HG03558 (cell line): ENCODE measurements at regions not wholly inside any gene's neighbourhood (a gene's known extent, or its start where the extent isn't known, plus 50 kb on each side); places are given as distances from the start of the nearest gene placed in this dataset.
"Not testable (repeated sequence)": the region's sequence is repeated elsewhere in the genome, so short reads cannot be mapped to it uniquely, and the experiment has no call there.

Experiments
- ATAC-seq: cut with Tn5 transposase; IDR thresholded peaks from one replicate; pipeline ENCODE4 v1.9.1; 2021; ENCODE audit warnings: moderate number of reproducible peaks; ENCODE audit not compliant: unreplicated experiment; ENCODE audit errors: extremely low read depth

DNA sequence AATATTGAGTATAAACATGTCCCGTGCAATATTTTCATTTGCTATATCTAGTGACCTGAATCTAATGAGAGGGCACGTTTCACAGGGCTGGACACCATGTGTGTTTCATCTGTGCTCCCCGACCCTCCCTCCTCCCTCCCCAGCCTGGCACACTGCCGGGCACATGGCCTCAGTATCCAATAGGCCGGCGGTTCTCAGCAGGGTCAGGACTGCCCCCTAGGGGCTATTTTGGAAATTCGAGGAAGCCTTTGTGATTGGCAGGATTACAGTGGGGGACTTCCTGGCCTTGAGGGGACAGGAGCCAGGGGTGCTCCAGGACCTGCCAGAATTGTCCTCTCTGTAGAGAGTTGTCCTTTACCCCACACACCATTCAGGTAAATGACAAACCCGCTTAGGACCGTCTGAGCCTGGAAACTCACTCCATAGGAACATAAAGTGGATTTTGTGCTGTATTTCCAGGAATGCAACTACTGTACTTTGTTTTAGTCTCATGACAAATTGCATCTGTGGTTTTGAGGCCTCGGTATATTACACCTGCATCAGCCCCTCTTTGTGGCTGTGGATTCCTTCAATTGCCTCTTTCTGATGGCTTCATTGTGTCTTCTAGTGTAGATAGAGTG lies 109.5 kb upstream of the SIM2 start:
- no peak for ATAC-seq

DNA sequence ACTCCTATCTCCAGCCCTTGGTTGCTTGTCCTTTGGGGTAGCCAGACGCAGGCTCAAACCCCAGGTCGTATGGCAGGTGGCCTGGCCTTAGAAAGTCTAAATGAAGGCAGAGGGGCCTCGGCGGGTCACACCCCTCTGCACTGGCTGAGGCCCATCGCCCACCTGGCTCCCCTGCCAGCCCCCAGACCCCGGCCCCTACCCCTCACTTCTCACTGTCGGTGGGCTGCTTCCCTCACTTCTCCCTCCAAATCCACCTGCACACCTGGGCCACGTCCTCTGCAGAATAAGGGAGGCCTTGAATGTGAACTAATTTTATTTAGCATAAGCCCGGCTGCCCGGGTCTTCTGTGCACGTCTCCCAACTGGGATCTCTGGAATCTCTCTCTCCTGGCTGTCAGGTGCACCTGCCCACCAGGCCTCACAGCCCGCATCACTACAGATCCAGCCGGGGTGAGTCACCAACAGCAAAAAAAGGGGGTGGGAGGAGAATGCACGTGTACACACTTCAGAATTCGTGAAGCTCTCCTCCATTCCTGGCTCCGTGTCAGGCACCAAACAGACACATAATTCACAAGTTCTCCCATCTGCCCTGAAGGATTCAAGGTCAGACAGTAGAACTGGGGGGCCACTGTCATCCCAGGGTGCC lies 107.5 kb upstream of the SIM2 start:
- no peak for ATAC-seq

DNA sequence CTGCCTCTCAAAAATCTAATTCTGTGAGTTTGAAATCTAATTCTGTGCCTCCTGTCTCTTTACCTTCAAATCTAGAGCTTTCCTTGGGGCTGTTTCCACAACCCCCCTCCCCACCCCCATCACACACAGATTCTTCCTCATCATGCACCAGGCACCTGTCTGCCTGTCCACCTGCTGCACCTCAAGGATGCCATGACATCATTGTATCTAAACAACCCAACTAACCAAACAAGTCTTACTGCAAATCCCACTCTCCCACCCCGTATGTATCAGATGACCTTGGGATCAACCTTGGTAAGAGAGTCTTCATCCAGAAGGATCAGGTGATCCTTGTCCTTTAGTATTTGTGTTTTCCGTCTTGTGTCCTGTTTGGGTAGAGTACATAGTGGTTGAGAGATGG lies 102.7 kb upstream of the SIM2 start:
- no peak for ATAC-seq

DNA sequence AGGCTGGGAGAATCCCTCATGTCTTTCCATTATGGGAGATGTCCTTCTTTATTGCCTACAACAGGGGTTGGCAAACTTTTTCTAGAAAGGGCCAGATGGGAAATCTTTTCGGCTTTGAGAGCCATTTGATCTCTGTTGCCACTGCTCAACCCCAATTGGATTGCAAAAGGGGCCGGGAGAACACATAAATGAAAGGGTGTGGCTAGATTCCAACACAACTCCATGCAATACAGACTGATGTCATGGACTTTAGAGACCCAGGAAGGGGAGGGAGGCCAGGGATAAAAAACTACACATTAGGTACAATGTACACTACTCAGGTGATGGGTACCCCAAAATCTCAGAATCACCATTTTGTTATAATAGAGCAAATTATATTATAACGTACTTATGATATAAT lies 97.6 kb upstream of the SIM2 start:
- no peak for ATAC-seq

DNA sequence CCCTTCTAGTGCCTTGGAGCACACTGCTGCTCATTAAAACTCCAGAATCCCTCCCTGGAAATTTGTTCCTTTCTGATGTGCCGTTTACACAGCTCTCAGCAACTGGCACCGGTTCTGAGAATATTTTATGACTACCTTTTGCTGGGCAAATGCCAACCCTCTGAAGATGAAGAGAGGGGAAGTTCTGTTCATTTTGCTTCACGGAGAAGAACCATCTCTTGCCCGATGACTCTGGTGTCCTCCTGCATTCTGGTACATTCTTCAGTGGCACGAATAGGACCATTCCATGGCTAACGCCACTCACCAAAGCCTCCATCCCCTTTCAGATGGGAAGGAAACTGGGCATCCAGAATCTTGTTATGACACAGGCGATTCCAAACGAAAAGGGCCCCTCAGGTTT lies 96.2 kb upstream of the SIM2 start:
- no peak for ATAC-seq

DNA sequence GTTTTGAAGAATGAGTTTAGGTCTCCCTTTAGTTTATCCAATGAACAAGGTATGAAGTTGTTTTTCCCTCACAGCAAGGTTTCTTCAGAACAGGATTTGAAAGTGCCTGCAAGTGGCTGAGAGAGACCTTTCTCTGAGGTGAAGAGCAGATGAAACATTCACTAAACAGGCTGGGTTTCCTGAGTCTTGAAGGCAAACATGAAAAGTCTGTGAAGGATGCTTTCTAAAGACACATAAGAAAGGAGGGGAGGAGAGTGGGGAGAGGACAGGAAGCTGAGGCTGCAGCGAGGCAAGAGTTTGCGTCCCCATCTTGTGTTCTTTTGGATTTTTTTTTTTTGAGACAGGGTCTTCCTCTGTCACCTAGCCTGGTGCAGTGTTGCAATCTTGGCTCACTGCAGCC lies 95.7 kb upstream of the SIM2 start:
- no peak for ATAC-seq

DNA sequence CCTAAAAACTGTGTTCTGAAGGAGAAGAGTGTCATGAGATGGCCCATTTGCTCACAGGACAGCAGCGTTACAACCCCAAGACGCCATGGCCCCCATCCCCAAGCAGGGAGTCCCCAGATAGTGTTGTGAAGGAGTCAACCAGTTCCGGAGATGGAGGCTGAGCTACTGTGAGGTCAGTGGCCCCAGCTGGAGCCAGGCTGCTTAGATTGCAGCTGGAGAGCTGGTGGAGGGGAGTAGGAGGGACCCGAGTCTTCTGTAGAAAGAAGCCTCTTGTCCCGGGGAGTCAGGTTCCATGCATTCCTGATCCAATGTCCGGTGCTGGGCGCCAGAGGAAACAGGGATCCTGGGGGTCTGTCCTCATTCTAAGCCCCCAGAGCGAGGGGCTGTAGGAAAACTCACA lies 93.5 kb upstream of the SIM2 start:
- no peak for ATAC-seq

DNA sequence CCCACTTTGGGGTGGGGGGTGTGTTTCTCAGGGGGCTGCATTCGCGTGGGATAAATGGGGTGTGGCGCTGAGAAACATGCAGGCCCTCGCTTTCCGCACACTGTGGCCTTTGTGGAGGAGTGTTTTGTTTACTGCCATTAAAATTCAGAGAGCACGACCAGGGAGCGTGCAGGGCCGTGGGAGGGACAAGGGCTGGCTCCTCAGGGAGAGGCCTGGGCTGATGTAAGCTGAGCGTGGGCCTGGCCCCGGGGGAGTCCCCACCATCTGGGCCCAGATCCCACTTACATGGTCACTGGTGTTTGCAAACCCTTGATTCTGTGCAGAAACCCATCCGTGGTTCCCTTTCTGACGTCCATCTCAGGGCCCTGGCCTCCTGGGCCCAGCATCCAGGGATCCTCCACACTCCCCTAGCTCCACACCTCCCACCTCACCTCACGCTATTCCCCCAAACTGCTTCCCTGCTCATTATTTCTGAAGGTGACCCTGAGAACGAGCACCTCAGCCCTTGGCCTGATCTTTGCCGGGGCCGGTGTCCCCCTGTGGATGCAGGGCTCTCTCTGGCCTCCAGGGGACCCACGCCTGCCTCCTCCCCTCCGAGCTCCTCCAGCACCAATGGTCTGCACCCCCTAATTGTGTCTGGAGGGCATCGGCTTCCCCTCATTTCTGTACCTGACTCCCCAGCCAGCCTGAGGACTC lies 92.5 kb upstream of the SIM2 start:
- no peak for ATAC-seq

DNA sequence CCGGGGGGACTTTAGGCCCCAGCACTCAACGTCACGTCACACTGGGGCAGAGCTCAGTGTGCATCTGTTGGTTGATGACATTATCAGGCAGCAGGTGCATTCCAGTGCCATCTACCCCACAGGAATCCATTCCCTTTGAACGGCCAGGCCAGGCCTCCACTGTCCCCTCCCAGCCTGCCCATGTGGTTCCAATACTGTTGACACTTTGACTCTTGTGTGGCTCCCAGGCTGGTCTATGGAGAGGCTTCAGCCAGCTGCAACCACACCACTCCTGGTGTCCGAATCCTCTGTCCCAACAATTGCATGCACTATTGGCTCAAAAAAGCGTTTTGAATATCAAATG lies 92.0 kb upstream of the SIM2 start:
- ATAC-seq = no peak

DNA sequence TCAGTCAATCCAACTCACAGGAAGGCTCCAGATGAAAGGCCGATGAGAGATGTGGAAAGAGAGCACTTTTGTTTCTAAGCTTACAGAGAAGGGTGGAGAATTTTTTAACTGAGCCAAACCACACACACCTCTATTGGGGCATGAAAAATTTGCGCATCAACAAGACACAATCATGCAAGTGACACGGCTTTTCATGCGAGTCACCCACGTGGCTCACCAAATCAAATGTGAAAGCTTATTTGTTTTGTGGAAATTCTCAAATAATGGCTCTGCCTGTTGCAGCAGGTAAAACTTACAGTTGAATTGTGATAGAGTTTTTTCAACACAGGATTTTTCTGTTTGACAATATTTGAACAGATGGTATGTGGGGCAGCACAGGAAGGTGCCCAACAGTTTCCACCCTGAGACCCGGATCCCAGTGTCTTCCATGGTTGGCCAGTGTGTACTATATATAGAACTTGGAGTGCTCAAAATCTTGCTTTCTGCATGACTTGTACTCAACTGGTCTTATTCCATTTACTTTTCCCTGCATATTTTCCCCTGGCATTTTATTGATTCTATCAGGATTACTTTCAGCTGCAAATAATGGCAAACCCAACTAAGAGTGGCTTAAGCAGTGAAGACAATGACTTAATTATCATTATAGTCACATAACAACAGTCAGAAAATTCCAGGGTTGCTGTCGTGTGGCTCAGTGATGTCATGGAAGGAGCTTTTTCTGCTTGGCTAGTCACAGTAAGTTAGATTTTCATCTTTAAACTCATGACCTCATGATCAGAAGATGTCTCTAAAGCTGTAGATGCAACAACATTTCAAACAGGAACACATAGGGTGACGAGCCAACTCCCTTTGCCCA lies 90.6 kb upstream of the SIM2 start:
- no peak for ATAC-seq

DNA sequence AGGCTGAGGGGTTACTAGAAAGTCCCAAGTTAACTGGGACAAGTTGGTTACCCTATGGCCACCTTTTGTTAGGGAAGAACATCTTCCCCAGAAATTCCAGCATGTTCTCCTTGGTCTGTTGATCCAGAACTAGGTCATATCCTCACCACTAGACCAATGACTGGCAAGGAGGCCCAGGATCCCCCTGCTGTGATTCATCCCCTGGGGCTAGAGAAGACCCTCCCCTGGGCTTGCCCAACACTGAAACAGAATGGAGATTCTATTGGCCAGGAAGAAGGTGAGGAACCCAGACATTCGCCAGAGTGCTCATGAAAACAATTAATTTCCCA lies 90.1 kb upstream of the SIM2 start:
- ATAC-seq = no peak

DNA sequence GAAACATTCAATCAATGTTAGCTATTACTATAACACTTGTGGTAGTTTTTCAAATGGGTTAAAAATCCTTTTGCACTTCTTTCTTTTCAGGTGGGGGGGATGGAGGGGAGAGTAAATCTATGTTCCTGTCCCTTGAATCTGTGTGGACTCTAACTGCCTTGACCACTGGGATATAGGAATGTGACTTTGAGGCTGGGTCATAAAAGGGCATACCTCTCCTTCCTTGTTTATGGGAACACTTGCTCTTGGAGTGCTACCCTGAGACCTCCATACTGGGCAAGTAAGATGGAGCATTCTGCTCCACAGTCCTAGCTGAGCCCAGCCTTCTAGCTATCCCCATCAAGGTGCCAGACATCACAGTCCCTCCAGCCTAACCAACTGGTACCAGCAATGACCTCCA lies 89.3 kb upstream of the SIM2 start:
- ATAC-seq = no peak

DNA sequence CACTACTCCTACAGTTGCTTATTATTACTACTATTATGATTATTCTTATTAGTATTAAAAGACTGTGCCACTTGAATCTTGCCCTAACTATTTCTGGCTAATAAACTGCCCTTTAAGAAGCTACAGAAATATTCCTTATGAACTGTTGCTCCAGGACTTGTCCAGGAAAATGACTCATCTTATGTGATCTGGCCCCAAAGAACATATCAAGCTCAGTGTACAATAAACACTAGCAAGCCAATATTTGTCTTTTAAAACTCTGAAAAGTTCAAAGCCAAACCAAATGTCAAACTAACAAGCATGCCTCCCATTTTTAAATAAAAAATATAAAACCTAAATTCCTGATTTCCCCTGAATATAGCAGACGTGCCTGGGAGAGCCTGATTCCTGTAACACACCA lies 88.7 kb upstream of the SIM2 start:
- no peak for ATAC-seq

DNA sequence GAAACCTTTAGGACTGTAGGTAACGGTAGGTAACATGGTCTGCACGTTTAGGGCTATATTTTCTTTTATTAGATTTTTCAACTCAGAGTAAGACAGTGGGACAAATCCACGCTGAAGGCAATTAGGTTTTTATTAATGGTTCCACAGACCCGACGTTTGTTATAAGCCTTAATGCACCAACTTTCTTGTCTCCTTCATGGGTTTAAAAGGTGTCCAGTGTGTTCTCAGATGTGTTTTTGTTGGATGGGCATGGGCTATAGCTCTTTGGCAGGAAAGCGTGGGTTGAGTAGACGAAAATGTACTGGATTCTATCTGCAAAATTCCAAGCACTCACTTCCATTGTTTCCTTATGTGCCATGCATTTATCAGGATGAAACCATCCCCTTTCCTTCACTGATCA lies 88.0 kb upstream of the SIM2 start:
- ATAC-seq = no peak

DNA sequence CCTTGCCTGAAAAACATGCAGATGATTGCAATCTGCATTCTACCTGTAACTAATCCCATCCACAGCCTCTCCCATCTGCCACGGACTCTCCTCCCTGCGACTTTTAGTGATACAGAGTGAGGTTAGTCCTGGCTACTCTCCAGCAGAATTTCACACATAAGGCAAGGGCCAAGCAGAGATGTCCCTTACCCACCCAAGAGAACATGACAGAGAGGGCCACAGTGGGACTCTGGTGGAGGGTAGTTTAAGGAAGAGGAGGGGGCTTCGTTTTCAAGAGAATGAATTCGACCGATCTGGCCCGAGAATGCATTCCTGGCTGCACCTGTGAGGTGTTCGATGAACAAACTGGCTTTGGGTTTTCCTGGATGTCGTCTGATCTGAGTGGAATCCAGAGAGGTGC lies 87.5 kb upstream of the SIM2 start:
- no peak for ATAC-seq

DNA sequence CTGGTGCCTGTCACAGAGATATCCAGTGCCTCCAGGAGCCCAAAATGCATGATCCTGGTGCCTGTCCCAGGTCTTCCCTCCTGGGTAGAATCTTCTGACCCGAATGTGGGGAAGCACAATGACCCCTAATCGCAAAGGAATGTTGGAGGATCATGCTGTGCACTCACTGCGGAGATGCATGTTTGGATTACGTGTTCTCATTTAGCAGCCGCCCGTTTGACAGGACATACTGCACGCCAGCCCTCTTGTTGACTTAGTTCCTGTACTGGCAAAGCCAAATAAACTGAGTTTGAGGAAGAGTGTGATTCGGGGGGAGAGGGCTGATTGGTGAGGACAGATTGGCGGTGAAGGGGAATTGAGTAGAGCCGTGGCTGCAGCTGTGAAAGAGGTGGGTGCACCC lies 85.9 kb upstream of the SIM2 start:
- ATAC-seq = no peak

DNA sequence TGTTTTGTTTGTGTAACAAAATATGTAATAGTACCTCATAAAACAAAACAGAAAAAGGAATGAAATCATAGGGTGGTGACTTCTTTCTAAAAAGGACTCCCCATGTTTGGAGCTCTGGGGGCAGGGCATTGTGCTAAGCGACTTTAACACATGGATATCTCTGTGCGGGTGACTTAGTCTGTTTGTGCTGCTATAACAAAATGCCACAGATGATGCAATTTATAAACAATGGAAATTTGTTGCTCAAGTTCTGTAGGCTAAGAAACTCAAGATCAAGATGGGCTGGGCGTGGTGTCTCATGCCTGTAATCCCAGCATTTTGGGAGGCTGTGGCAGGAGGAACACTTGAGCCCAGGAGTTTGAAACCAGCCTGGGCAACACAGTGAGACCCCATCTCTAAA lies 85.4 kb upstream of the SIM2 start:
- no peak for ATAC-seq

DNA sequence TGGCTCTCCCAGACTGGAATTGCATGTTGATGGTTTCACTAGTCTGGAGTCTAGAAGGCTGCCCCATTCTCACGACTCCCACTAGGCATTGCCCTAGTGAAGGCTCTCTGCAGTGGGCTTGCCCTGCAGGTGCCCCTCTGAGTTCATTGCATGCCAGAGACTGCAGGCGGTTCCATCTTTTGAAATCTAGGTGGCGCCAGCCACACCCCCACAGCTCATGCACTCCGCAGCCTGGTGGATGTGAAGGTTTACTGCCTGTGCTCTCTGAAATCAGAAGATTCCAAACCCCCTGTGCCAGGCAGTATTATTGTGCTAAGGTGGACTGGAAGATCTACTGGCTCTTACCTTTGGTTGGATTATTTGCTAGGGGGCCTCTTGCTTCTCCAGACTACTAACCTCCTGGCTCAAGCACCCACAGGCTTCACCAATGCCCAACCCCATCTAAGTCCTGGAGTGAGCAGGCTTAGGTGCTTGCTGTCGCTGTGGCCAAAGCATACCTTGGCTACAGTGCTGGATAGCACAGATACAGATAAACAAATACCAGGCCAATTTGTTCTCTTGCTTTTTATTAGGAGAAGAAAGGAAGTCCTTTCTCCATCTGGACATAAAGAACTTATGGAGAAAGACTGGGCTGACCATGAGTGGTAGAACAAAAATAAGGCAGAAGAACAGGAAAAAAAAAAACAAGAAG lies 83.5 kb upstream of the SIM2 start:
- ATAC-seq = no peak

DNA sequence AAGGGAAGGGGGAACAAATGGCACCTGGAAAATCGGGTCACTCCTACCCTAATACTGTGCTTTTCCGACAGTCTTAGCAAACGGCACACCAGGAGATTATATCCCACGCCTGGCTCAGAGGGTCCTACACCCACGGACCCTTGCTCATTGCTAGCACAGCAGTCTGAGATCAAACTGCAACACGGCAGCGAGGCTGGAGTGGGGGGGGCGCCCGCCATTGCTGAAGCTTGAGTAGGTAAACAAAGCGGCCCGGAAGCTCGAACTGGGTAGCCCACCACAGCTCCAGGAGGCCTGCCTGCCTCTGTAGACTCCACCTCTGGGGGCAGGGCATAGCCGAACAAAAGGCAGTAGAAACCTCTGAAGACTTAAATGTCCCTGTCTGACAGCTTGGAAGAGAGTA lies 82.1 kb upstream of the SIM2 start:
- not testable (repeated sequence) for ATAC-seq

DNA sequence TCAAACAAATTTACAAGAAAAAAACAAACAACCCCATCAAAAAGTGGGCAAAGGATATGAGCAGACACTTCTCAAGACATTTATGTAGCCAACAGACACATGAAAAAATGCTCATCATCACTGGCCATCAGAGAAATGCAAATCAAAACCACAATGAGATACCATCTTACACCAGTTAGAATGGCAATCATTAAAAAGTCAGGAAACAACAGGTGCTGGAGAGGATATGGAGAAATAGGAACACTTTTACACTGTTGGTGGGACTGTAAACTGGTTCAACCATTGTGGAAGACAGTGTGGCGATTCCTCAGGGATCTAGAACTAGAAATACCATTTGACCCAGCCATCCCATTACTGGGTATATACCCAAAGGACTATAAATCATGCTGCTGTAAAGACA lies 77.1 kb upstream of the SIM2 start:
- not testable (repeated sequence) for ATAC-seq

DNA sequence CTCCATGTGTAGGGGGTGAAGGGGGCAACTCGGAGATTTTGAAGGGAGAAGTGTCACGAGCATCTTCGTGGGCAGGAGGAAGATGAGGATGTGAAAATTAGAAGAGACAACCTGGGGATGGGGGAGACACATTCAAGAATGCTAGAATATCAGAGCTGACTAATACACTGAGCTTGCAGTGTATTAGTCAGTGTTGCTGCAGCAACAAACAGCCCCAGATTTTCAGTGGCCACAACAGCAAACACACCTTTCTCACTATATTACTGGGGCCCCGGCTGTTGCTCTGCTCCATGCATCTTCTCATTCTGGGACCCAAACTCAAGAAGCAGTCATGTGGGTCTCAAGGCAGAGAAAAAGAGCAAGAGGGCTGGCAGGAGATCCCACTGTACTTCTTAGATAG lies 74.8 kb upstream of the SIM2 start:
- no peak for ATAC-seq
